Gastrocnemius medialis (tissue), 4 donors: ENCODE measurements at regions not wholly inside any gene's neighbourhood (a gene's known extent, or its start where the extent isn't known, plus 50 kb on each side); places are given as distances from the start of the nearest gene placed in this dataset.
A peak's percentile ranks its signal among the peaks of the same experiment; 100 is the strongest.

Experiments used
- ATAC-seq, 2 donors: fragments of 150-250 bp; one replicate each; pipeline ENCODE4 v1.9.1; 2016
- DNase-seq, 2 donors: peaks; one replicate each; pipeline ENCODE4 v3.0.0-alpha.2; 2019
- H3K27ac ChIP-seq, 4 donors: fragments of 200-600 bp; sonication (generic); 1 replicate in 1 of 4; 2 replicates in 3 of 4; pipeline ENCODE4 v1.5.1; 2016 to 2018; ENCODE audit warnings: mild to moderate bottlenecking in 2 of 4, moderate library complexity in 1 of 4
- H3K27me3 ChIP-seq, 3 donors: fragments of 200-600 bp; sonication (generic) in 2 of 3; 1 replicate in 1 of 3; 2 replicates in 2 of 3; pipeline versions ENCODE4 v1.5.1 to v1.6.0; 2016 to 2019; ENCODE audit warnings: mild to moderate bottlenecking in 1 of 3, moderate library complexity in 1 of 3
- H3K36me3 ChIP-seq, 2 donors: fragments of 200-600 bp; sonication (generic) in 1 of 2; one replicate each; pipeline ENCODE4 v1.5.1; 2017 to 2018
- H3K4me1 ChIP-seq, 2 donors: fragments of 200-600 bp; sonication (generic) in 1 of 2; one replicate each; pipeline ENCODE4 v1.5.1; 2016 to 2017; ENCODE audit warnings: mild to moderate bottlenecking in 2 of 2
- H3K4me3 ChIP-seq, 4 donors: fragments of 200-600 bp; sonication (generic) in 3 of 4; 1 replicate in 1 of 4; 2 replicates in 3 of 4; pipeline ENCODE4 v1.5.1; 2016 to 2019; ENCODE audit warnings: mild to moderate bottlenecking in 2 of 4
- H3K9me3 ChIP-seq, 3 donors: fragments of 200-600 bp; sonication (generic) in 2 of 3; 1 replicate in 1 of 3; 2 replicates in 2 of 3; pipeline ENCODE4 v1.5.1; 2016 to 2019
- POLR2A ChIP-seq, 2 donors: fragments of 450-650 bp; IDR thresholded peaks; one replicate each; pipeline ENCODE4 v1.6.1; 2017; ENCODE audit warnings: antibody characterized with exemption in 2 of 2, mild to moderate bottlenecking in 2 of 2, moderate library complexity in 2 of 2
- in situ Hi-C, 4 donors: fragments of 200-750 bp; cut with MboI; loops; one replicate each; pipeline versions ENCODE4 v1.15.0 to v1.8.0; 2017; ENCODE audit warnings: low sequenced_read_pairs in 4 of 4
- intact Hi-C: fragments of 100-400 bp; cut with DNase I; formaldehyde crosslinking; loops from one replicate; pipeline ENCODE4 v1.15.1; 2023; ENCODE audit warnings: low total_unique reads
- TF ChIP-seq, protein P1 (sequence below), 5 experiments: fragments of 450-650 bp in 3 of 5; fragments of 200-600 bp in 2 of 5; sonication (generic) in 2 of 5; IDR thresholded peaks in 4 of 5; conservative IDR thresholded peaks in 1 of 5; 1 replicate in 4 of 5; 2 replicates in 1 of 5; pipeline ENCODE4 v1.5.1; 2016 to 2019; ENCODE audit warnings: antibody characterized with exemption in 5 of 5, mild to moderate bottlenecking in 3 of 5, moderate library complexity in 3 of 5

DNA sequence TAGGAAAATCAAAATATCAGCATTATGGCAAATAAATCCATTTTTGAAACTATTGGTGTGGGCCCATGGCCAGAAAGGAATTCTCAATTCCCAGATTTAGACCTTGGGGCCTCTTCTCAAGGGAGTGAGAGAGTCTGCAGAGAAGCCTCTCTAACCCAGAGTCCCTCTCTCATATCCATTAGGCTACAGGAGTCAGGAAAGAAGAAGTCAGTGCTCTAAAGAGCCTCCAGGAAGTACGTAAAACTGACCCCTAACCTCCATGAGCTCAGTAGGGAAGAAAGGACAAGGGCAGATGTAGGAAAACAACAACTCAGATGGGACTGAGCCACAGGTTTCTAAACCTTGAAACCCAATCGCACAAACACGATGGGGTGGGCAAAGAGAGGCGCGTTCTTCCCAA lies 479.9 kb upstream of the TNP1 start:
- H3K36me3 ChIP-seq, result no peaks in the 10 kb centered on the region
- no peaks in the 10 kb centered on the region for H3K27me3 ChIP-seq
- no peak for DNase-seq
- peak overlapping the region; percentile 35 to 61 (median 52) for H3K27ac ChIP-seq
- no peak overlapping the region for H3K4me3 ChIP-seq
- TF ChIP-seq, protein P1, sequence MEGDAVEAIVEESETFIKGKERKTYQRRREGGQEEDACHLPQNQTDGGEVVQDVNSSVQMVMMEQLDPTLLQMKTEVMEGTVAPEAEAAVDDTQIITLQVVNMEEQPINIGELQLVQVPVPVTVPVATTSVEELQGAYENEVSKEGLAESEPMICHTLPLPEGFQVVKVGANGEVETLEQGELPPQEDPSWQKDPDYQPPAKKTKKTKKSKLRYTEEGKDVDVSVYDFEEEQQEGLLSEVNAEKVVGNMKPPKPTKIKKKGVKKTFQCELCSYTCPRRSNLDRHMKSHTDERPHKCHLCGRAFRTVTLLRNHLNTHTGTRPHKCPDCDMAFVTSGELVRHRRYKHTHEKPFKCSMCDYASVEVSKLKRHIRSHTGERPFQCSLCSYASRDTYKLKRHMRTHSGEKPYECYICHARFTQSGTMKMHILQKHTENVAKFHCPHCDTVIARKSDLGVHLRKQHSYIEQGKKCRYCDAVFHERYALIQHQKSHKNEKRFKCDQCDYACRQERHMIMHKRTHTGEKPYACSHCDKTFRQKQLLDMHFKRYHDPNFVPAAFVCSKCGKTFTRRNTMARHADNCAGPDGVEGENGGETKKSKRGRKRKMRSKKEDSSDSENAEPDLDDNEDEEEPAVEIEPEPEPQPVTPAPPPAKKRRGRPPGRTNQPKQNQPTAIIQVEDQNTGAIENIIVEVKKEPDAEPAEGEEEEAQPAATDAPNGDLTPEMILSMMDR (IDR thresholded peaks at IDR 0.05 in 4 of 5, conservative IDR thresholded peaks at IDR 0.05 in 1 of 5), result no peak
- no peak for TF ChIP-seq POLR2A (IDR thresholded peaks at IDR 0.05)
- in situ Hi-C loops (no loop called here), intact Hi-C loops (loop anchor here (5.0 to 10.0 kb wide), 2 partner anchors 415 to 652 kb away; no protein-coding TSS in a partner anchor)
- H3K9me3 ChIP-seq, result no peaks in the 10 kb centered on the region
- ATAC-seq, result peak in 1 of 2 donors; percentile 46
- peaks cover 5 to 7% of the 10 kb centered on the region in 2 donors for H3K4me1 ChIP-seq

DNA sequence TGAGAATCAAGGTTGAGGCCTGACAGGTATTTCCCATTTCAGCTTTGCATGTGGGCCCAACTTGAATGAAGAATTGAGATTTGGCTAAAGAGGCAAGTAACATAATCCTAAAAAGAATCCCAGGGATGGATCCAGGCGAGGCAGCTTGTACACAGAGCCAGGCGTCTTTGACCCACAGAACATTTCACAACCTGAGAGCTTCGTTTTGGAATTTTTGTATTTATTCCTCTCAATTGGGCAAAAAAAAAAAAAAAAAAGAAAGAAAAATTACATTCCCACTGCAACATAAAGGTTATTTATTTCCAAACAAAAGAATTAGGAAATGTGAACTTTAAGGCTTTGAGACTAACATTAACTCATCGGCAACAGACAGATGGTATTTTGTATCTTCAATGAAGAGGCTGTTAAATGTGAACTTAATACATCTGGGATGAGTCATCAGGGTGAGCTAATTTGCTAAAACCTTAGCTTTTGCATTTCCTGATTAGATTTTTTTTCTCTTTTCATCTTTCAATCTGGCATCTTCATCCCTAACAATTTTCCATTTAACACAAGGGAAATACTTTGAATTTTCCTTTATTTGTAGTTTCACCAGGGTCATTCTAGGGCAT lies 478.5 kb upstream of the TNP1 start:
- TF ChIP-seq POLR2A (IDR thresholded peaks at IDR 0.05), result no peak
- TF ChIP-seq, protein P1 (IDR thresholded peaks at IDR 0.05 in 4 of 5, conservative IDR thresholded peaks at IDR 0.05 in 1 of 5), result no peak
- Histone ChIP-seq H3K36me3 (no peaks in the 10 kb centered on the region), H3K4me1 (peaks cover 5 to 7% of the 10 kb centered on the region in 2 donors), H3K4me3 (no peak overlapping the region), H3K27me3 (no peaks in the 10 kb centered on the region), H3K27ac (peak overlapping the region; percentile 46 to 61 (median 48)), H3K9me3 (no peaks in the 10 kb centered on the region)
- DNase-seq (peak in 1 of 2 donors; percentile 34), ATAC-seq (peak; percentile 58 to 61)
- intact Hi-C loops (loop anchor here (5.0 to 10.0 kb wide), 2 partner anchors 416 to 651 kb away; no protein-coding TSS in a partner anchor), in situ Hi-C loops (no loop called here)

DNA sequence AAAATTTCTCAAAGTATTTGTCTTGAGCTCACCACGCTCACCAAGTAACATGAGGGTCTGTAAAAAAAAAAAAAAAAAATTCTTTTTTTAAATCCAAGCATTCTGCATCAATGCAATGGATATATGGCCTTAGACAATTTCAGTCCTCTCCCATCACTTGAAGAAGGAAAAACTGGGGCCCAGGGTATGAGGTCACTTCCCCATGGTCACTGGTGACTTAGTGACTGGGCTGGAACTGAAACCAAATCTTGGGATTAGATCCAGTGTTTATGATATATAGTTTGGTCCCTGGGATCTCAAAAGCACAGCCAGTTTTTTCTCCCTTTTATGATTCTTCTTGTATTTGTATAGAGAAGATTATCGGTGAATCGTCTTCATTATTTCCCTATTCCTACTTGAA lies 477.9 kb upstream of the TNP1 start:
- H3K4me1 ChIP-seq, result peaks cover 5 to 7% of the 10 kb centered on the region in 2 donors
- intact Hi-C loops (loop anchor here (5.0 to 10.0 kb wide), 2 partner anchors 417 to 650 kb away; no protein-coding TSS in a partner anchor), in situ Hi-C loops (no loop called here)
- no peaks in the 10 kb centered on the region for H3K9me3 ChIP-seq
- H3K36me3 ChIP-seq, result no peaks in the 10 kb centered on the region
- no peak for ATAC-seq
- no peaks in the 10 kb centered on the region for H3K27me3 ChIP-seq
- no peak overlapping the region for H3K4me3 ChIP-seq
- DNase-seq, result no peak
- peak overlapping the region; percentile 36 to 48 (median 46) for H3K27ac ChIP-seq
- TF ChIP-seq, protein P1 (IDR thresholded peaks at IDR 0.05 in 4 of 5, conservative IDR thresholded peaks at IDR 0.05 in 1 of 5), result no peak
- no peak for TF ChIP-seq POLR2A (IDR thresholded peaks at IDR 0.05)

DNA sequence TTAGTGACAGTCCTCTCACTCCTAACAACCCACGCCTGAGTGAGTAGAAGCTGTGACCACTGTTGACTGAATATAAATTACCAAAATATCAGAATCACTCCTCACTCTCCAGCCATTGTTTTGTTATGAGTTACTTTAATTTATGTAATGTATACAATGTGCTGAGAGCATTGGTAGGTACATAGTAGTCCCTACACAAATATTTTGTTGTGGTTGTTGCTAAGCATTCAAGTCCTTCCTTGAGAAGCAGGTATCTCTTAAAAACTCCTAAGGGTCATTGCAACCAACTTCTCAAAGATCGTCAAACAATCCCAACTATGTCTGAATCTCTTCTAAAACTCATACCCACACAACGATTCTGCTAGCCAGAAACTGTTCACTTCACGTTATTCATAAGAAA lies 476.8 kb upstream of the TNP1 start:
- H3K36me3 ChIP-seq, result no peaks in the 10 kb centered on the region
- H3K27me3 ChIP-seq, result no peaks in the 10 kb centered on the region
- peaks cover 6 to 8% of the 10 kb centered on the region in 2 donors for H3K4me1 ChIP-seq
- no peak overlapping the region for H3K27ac ChIP-seq
- no peak overlapping the region for H3K4me3 ChIP-seq
- ATAC-seq, result no peak
- intact Hi-C loops, result loop anchor here (5.0 to 10.0 kb wide), 2 partner anchors 418 to 649 kb away; no protein-coding TSS in a partner anchor
- in situ Hi-C loops, result no loop called here
- TF ChIP-seq, protein P1 (IDR thresholded peaks at IDR 0.05 in 4 of 5, conservative IDR thresholded peaks at IDR 0.05 in 1 of 5), result no peak
- TF ChIP-seq POLR2A (IDR thresholded peaks at IDR 0.05), result no peak
- no peak for DNase-seq
- no peaks in the 10 kb centered on the region for H3K9me3 ChIP-seq
